ENCODE measurements at regions not wholly inside any gene's neighbourhood (a gene's known extent, or its start where the extent isn't known, plus 50 kb on each side); places are given as distances from the start of the nearest gene placed in this dataset.

DNA sequence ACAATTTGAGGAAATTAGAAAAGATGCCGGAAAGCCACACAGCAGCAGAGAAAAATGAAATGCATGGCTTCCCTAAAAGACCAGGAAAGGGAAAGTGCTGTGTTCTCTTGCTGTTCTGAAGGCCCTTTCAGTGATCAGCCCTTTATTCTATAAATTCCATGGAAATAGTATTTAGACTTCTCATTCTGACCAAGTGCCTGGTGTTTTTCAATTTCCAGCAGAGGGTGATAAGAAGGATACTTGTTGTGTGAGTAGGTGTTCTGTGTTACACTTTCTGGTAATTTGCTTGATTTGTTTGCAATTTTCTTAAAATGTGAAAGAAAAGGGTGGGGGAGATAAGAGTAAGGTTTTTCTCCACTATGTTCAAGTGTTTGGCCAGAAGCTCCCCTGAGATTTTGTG, 504.5 kb downstream of the IRS1 start:
- no peak for TF ChIP-seq POLR2AphosphoS5 (IDR thresholded peaks at IDR 0.05; ENCODE audit: low read depth, low read length)
- no peak for TF ChIP-seq POLR2A (IDR thresholded peaks at IDR 0.05; ENCODE audit: low read depth, low read length)
- no peak for TF ChIP-seq TAF1 (IDR thresholded peaks at IDR 0.05; ENCODE audit: borderline replicate concordance, low read depth, low read length)

All from GM12892 (cell line).